ENCODE measurements at regions not wholly inside any gene's neighbourhood (a gene's known extent, or its start where the extent isn't known, plus 50 kb on each side); places are given as distances from the start of the nearest gene placed in this dataset.
"Not testable (repeated sequence)": the region's sequence is repeated elsewhere in the genome, so short reads cannot be mapped to it uniquely, and the experiment has no call there.

DNA sequence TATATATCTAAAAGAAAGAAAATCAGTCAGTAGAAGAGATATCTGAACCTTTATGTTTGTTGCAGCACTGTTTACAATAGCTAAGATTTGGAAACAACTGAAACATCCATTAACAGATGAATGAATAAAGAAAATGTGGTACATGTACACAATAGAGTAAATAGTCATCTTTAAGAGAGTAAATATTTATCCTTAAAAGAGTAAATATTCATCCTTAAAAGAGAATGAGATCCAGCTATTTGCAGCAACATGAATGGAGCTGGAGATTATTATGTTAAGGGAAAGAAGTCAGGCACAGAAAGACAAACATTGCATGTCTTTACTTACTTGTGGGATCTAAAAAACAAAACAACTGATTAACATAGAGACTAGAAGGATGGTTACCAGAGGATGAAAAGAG, 197.0 kb upstream of the CBLB start:
- no peaks in the 10 kb centered on the region for H3K4me1 ChIP-seq (ENCODE audit: control insufficient read depth, insufficient read depth, low read length)
- H3K27me3 ChIP-seq (ENCODE audit: control insufficient read depth, insufficient read depth, low read length), result no peaks in the 10 kb centered on the region
- H3K9me3 ChIP-seq (ENCODE audit: control insufficient read depth, low read length), result no peaks in the 10 kb centered on the region
- no peak overlapping the region for H3K9ac ChIP-seq (ENCODE audit: low read length)
- no peak overlapping the region for H3K4me3 ChIP-seq (ENCODE audit: low read length)
- H3K36me3 ChIP-seq (ENCODE audit: control insufficient read depth, insufficient read depth, low read length), result no peaks in the 10 kb centered on the region

DNA sequence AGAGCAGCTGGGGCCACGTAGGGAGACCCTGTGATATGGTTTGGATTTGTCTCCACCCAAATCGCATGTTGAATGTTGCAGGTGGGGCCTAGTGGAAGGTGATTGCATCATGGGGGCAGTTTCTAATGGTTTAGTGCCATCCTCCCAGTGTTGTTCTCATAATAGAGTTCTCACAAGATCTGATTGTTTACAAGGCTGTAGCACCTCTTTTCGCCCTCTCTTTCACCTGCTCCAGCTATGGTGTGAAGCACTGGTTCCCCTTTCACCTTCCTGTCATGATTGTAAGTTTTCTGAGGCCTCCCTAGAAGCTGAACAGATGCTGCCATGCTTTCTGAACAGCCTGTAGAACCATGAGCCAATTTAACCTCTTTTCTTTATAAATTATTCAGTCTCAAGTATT, 198.9 kb upstream of the CBLB start:
- H3K9me3 ChIP-seq (ENCODE audit: control insufficient read depth, low read length), result no peaks in the 10 kb centered on the region
- H3K36me3 ChIP-seq (ENCODE audit: control insufficient read depth, insufficient read depth, low read length), result no peaks in the 10 kb centered on the region
- no peak overlapping the region for H3K4me3 ChIP-seq (ENCODE audit: low read length)
- H3K4me1 ChIP-seq (ENCODE audit: control insufficient read depth, insufficient read depth, low read length), result no peaks in the 10 kb centered on the region
- H3K27me3 ChIP-seq (ENCODE audit: control insufficient read depth, insufficient read depth, low read length), result no peaks in the 10 kb centered on the region
- H3K9ac ChIP-seq (ENCODE audit: low read length), result no peak overlapping the region

DNA sequence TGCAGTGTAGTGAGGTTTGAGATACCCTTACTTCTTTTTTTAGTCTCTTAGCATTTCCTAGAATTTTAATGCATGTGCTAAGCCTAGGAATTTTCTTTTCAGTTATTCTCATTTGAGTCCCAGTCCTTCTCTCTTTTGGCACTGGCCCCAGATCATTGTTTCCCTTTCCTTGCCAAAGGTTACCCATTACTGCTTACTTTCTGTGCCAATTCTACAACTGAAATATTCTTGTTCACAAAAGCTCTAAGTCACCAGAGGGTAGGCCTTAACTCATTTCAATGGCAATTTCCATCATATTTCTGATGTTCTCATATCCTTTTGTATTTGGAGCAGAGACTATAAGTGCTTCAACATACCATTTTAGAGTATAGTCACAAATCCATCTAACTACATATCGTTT, 199.6 kb upstream of the CBLB start:
- H3K9me3 ChIP-seq (ENCODE audit: control insufficient read depth, low read length), result no peaks in the 10 kb centered on the region
- H3K4me3 ChIP-seq (ENCODE audit: low read length), result no peak overlapping the region
- H3K36me3 ChIP-seq (ENCODE audit: control insufficient read depth, insufficient read depth, low read length), result no peaks in the 10 kb centered on the region
- no peaks in the 10 kb centered on the region for H3K4me1 ChIP-seq (ENCODE audit: control insufficient read depth, insufficient read depth, low read length)
- no peaks in the 10 kb centered on the region for H3K27me3 ChIP-seq (ENCODE audit: control insufficient read depth, insufficient read depth, low read length)
- no peak overlapping the region for H3K9ac ChIP-seq (ENCODE audit: low read length)

DNA sequence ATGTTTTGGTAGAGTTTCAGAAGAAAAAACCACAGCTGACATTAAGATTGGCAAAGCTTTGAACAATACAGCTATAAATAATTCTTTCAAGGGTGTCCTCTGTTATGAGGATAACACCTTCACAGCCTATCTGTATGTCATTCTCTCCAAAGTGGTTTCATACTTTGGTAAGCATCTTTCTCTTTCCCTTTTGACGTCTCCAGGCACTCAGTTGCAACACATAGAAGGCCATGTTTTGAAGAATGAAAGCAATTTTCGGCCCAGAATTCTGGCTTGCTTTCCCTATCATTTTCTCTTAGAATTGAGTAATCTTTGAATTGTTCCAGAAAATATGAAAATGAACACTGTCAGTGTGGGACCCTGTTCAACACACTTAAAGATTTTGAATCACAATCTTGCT, 200.0 kb upstream of the CBLB start:
- H3K4me3 ChIP-seq (ENCODE audit: low read length), result no peak overlapping the region
- H3K9me3 ChIP-seq (ENCODE audit: control insufficient read depth, low read length), result no peaks in the 10 kb centered on the region
- no peaks in the 10 kb centered on the region for H3K27me3 ChIP-seq (ENCODE audit: control insufficient read depth, insufficient read depth, low read length)
- H3K36me3 ChIP-seq (ENCODE audit: control insufficient read depth, insufficient read depth, low read length), result no peaks in the 10 kb centered on the region
- no peak overlapping the region for H3K9ac ChIP-seq (ENCODE audit: low read length)
- H3K4me1 ChIP-seq (ENCODE audit: control insufficient read depth, insufficient read depth, low read length), result no peaks in the 10 kb centered on the region

DNA sequence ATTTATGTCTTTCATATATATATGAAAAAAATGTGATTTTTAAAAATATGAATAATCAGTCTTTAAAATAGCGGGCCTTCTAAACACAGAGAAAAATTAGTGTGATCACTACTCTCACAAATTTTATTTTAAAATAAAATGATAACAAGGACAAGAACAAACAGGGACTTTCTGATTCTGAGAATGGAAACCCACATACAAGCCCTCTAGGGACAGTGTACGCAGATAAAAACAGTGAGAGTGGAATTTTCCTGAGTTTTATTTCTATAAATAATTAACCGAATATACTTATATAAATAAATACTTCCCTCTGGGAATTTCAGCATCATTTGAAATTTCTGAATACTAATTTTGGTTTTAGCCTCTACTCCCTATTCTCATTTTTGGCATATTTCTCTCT, 201.4 kb upstream of the CBLB start:
- Histone ChIP-seq H3K36me3 (ENCODE audit: control insufficient read depth, insufficient read depth, low read length) (no peaks in the 10 kb centered on the region), H3K9me3 (ENCODE audit: control insufficient read depth, low read length) (no peaks in the 10 kb centered on the region)

DNA sequence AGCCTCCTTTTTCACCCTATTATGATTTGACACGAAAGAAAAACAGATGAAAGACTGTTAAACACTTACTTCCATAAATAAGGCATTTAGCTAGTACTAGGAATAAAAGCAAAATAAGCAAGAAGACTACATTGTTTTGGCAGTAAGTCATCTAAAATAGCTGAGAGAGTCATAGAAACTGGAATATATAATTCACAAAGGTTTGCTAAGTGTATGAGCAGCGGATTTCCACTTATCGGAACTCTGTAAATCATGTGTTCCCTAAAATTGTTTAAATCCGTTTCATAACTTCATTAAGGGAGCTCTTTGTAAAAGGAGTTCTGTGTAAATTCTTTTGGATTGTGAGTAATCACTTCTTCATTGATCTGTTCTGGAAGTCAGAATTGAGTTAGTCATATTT, 202.5 kb upstream of the CBLB start:
- H3K36me3 ChIP-seq (ENCODE audit: control insufficient read depth, insufficient read depth, low read length), result no peaks in the 10 kb centered on the region
- no peaks in the 10 kb centered on the region for H3K9me3 ChIP-seq (ENCODE audit: control insufficient read depth, low read length)
- no peaks in the 10 kb centered on the region for H3K4me1 ChIP-seq (ENCODE audit: control insufficient read depth, insufficient read depth, low read length)
- H3K27me3 ChIP-seq (ENCODE audit: control insufficient read depth, insufficient read depth, low read length), result no peaks in the 10 kb centered on the region
- no peak overlapping the region for H3K4me3 ChIP-seq (ENCODE audit: low read length)
- H3K9ac ChIP-seq (ENCODE audit: low read length), result no peak overlapping the region

More for the DNA sequence above, 201.4 kb upstream of the CBLB start:
- H3K4me1 ChIP-seq (ENCODE audit: control insufficient read depth, insufficient read depth, low read length), result no peaks in the 10 kb centered on the region
- H3K9ac ChIP-seq (ENCODE audit: low read length), result no peak overlapping the region
- H3K4me3 ChIP-seq (ENCODE audit: low read length), result no peak overlapping the region
- no peaks in the 10 kb centered on the region for H3K27me3 ChIP-seq (ENCODE audit: control insufficient read depth, insufficient read depth, low read length)

DNA sequence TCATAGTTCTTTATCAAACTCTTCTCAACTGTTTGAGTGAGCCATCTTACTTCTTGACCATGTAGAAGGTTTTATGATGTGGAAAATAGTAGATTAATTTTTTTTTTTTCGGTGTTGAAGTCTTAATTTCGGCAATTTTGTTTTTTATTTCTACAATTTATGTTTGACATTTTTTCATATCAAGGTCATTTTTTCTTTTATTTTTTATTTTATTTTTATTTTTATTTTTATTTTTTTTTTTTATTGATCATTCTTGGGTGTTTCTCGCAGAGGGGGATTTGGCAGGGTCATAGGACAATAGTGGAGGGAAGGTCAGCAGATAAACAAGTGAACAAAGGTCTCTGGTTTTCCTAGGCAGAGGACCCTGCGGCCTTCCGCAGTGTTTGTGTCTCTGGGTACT, 203.8 kb upstream of the CBLB start:
- not testable (repeated sequence) for H3K27me3 ChIP-seq (ENCODE audit: control insufficient read depth, insufficient read depth, low read length); H3K9ac ChIP-seq (ENCODE audit: low read length); H3K9me3 ChIP-seq (ENCODE audit: control insufficient read depth, low read length); H3K4me1 ChIP-seq (ENCODE audit: control insufficient read depth, insufficient read depth, low read length); H3K4me3 ChIP-seq (ENCODE audit: low read length); H3K36me3 ChIP-seq (ENCODE audit: control insufficient read depth, insufficient read depth, low read length)

DNA sequence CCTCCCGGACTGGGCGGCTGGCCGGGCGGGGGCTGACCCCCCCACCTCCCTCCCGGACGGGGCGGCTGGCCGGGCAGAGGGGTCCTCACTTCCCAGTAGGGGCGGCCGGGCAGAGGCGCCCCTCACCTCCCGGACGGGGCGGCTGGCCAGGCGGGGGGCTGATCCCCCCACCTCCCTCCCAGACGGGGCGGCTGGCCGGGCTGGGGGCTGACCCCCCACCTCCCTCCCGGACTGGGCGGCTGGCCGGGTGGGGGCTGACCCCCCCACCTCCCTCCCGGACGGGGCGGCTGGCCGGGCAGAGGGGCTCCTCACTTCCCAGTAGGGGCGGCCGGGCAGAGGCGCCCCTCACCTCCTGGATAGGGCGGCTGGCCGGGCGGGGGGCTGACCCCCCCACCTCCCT, 205.0 kb upstream of the CBLB start:
- H3K9me3 ChIP-seq (ENCODE audit: control insufficient read depth, low read length); H3K4me3 ChIP-seq (ENCODE audit: low read length); H3K27me3 ChIP-seq (ENCODE audit: control insufficient read depth, insufficient read depth, low read length); H3K4me1 ChIP-seq (ENCODE audit: control insufficient read depth, insufficient read depth, low read length); H3K36me3 ChIP-seq (ENCODE audit: control insufficient read depth, insufficient read depth, low read length); H3K9ac ChIP-seq (ENCODE audit: low read length): not testable (repeated sequence)

DNA sequence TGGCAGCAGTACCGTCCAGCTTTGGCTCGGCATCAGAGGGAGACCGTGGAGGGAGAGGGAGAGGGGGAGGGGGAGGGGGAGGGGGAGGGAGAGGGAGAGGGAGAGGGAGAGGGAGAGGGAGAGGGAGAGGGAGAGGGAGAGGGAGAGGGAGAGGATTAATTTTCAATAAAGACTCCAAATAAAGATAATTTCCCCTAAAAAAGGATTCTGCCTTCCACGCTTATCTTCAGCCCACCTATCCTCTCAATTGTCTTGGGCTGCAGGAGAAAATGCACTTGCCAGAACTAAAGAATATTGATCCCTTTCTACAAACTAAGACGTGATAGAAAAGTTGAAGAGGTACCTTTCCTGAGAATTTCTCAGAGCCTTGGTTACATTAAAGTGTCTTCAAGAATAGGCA, 206.9 kb upstream of the CBLB start:
- H3K4me1 ChIP-seq (ENCODE audit: control insufficient read depth, insufficient read depth, low read length); H3K9ac ChIP-seq (ENCODE audit: low read length); H3K9me3 ChIP-seq (ENCODE audit: control insufficient read depth, low read length); H3K36me3 ChIP-seq (ENCODE audit: control insufficient read depth, insufficient read depth, low read length); H3K4me3 ChIP-seq (ENCODE audit: low read length); H3K27me3 ChIP-seq (ENCODE audit: control insufficient read depth, insufficient read depth, low read length): not testable (repeated sequence)

DNA sequence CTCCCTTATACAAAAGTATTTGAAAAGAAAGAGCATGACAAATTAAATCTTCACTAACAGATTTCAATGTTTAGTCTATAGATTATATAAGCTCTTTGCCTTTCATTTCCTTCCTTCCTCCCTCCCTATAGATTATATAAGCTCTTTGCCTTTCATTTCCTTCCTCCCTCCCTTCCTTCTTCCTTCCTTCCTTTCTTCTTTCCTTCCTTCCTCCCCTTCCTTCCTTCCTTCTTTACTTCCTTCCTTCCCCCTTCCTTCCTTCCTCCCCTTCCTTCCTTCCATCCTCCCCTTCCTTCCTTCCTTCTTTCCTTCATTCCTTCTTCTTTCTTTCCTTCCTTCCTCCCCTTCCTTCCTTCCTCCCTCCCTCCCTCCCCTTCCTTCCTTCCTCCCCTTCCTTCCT, 209.8 kb upstream of the CBLB start:
- Histone ChIP-seq H3K27me3 (ENCODE audit: control insufficient read depth, insufficient read depth, low read length) (no peaks in the 10 kb centered on the region), H3K9me3 (ENCODE audit: control insufficient read depth, low read length) (no peaks in the 10 kb centered on the region), H3K36me3 (ENCODE audit: control insufficient read depth, insufficient read depth, low read length) (no peaks in the 10 kb centered on the region), H3K4me1 (ENCODE audit: control insufficient read depth, insufficient read depth, low read length) (no peaks in the 10 kb centered on the region), H3K4me3 (ENCODE audit: low read length) (no peak overlapping the region), H3K9ac (ENCODE audit: low read length) (no peak overlapping the region)

DNA sequence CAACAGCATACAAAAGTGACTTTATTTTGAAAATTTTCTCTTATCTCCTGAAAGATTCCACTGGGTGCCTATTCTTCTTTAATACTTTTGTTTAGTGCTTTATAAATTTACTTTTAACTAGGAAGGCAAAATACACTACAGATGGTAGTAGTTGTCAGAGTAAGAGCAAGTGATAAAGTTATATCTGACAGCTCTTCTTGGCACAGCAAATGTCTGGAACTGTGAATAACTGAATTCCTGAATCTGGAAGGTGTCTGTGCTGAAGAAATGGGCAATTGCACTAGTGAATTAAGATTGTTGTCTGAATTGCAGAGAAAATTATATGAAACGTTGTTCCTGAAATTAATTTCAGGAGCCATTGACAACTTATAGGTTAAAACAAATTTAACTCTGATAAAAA, 213.8 kb upstream of the CBLB start:
- H3K4me3 ChIP-seq (ENCODE audit: low read length), result no peak overlapping the region
- H3K4me1 ChIP-seq (ENCODE audit: control insufficient read depth, insufficient read depth, low read length), result no peaks in the 10 kb centered on the region
- no peaks in the 10 kb centered on the region for H3K9me3 ChIP-seq (ENCODE audit: control insufficient read depth, low read length)
- H3K27me3 ChIP-seq (ENCODE audit: control insufficient read depth, insufficient read depth, low read length), result no peaks in the 10 kb centered on the region
- H3K9ac ChIP-seq (ENCODE audit: low read length), result no peak overlapping the region
- H3K36me3 ChIP-seq (ENCODE audit: control insufficient read depth, insufficient read depth, low read length), result no peaks in the 10 kb centered on the region

DNA sequence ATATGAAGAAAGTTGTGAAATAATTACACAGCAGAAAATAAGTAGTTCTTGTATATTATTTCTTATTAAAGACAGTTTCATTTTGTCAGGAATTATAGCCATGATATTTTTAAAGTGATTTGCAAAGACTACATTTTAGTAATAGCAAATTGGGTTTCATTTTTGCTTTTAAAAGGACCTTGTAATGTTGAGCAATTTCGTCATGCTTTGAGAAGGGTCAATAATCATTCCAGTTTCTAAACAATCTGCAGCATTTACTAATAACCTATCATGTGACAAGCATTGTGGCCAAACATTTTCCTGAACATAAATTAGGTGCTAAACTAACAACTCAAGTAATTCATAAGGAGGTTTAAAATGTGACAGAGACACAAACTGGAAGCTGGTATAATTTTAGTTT, 214.4 kb upstream of the CBLB start:
- Histone ChIP-seq H3K9ac (ENCODE audit: low read length) (no peak overlapping the region), H3K4me1 (ENCODE audit: control insufficient read depth, insufficient read depth, low read length) (no peaks in the 10 kb centered on the region), H3K4me3 (ENCODE audit: low read length) (no peak overlapping the region), H3K9me3 (ENCODE audit: control insufficient read depth, low read length) (no peaks in the 10 kb centered on the region), H3K27me3 (ENCODE audit: control insufficient read depth, insufficient read depth, low read length) (no peaks in the 10 kb centered on the region), H3K36me3 (ENCODE audit: control insufficient read depth, insufficient read depth, low read length) (no peaks in the 10 kb centered on the region)

DNA sequence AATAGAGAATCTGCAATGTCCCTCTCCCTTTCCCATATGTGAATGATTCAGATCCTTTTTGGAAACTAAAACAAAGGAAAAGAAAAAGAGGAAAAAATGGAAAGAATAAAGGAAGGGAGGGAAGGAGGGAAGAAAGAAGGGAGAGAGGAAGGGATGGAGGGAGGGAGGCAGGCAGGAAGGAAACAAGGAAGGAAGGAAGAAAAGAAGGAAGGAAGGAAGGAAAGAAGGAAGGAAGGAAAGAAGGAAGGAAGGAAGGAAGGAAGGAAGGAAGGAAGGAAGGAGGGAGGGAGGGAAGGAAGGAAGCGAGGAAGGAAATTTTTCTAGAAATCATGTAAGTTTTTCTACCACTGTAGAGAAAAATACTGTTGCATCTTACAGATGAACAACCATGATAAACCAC, 215.0 kb upstream of the CBLB start:
- Histone ChIP-seq H3K4me1 (ENCODE audit: control insufficient read depth, insufficient read depth, low read length) (no peaks in the 10 kb centered on the region), H3K36me3 (ENCODE audit: control insufficient read depth, insufficient read depth, low read length) (no peaks in the 10 kb centered on the region), H3K9me3 (ENCODE audit: control insufficient read depth, low read length) (no peaks in the 10 kb centered on the region), H3K9ac (ENCODE audit: low read length) (no peak overlapping the region), H3K27me3 (ENCODE audit: control insufficient read depth, insufficient read depth, low read length) (no peaks in the 10 kb centered on the region), H3K4me3 (ENCODE audit: low read length) (no peak overlapping the region)

Data from mucosa of stomach (tissue), 1 donor.